ENCODE measurements at regions not wholly inside any gene's neighbourhood (a gene's known extent, or its start where the extent isn't known, plus 50 kb on each side); places are given as distances from the start of the nearest gene placed in this dataset.

DNA sequence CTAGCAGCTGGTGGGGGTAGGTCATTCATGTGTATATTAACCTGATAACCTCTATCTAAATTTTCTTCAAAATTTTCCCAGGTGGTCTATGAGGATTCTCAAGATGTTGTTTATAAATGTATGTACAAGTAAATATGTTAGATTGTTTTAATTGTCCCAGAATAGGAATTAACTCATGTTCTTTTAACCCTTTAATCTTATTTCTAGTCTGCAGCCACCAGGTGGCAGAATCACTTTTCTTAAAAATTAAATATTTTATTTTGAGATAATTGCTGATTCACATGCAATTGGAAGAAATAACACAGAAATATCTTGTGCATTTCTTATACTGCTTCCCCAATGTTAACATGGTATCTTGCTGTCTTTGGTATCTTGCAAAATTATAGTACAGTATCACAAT, 589.5 kb downstream of the ARL4A start:
- TF ChIP-seq, protein P1, sequence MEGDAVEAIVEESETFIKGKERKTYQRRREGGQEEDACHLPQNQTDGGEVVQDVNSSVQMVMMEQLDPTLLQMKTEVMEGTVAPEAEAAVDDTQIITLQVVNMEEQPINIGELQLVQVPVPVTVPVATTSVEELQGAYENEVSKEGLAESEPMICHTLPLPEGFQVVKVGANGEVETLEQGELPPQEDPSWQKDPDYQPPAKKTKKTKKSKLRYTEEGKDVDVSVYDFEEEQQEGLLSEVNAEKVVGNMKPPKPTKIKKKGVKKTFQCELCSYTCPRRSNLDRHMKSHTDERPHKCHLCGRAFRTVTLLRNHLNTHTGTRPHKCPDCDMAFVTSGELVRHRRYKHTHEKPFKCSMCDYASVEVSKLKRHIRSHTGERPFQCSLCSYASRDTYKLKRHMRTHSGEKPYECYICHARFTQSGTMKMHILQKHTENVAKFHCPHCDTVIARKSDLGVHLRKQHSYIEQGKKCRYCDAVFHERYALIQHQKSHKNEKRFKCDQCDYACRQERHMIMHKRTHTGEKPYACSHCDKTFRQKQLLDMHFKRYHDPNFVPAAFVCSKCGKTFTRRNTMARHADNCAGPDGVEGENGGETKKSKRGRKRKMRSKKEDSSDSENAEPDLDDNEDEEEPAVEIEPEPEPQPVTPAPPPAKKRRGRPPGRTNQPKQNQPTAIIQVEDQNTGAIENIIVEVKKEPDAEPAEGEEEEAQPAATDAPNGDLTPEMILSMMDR (IDR thresholded peaks at IDR 0.05): peak; percentile 78
- TF ChIP-seq ZFX (IDR thresholded peaks at IDR 0.05; ENCODE audit: borderline replicate concordance): no peak
- no peak overlapping the region for H3K27ac ChIP-seq

DNA sequence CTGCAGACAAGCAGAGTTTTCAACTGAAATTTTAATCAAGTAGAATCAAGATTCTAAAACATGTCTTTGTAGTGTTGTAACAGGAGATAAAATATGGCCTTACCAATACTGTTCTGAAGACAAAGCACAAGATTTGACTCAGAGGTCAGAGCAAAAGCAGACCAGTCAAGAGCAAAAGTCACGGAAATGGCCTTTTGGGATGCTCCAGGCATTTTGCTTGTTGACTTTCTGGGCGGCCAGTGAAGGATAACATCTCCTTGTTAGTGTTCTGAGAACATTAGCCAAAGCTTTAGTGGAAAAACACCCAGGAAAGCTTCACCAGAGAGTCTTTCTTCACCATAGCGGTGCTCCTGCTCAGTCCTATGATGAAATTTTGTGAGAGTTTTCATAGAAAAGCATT, 590.6 kb downstream of the ARL4A start:
- no peak for TF ChIP-seq ZFX (IDR thresholded peaks at IDR 0.05; ENCODE audit: borderline replicate concordance)
- TF ChIP-seq, protein P1 (IDR thresholded peaks at IDR 0.05): no peak
- peak overlapping the region; percentile 39 for H3K27ac ChIP-seq

DNA sequence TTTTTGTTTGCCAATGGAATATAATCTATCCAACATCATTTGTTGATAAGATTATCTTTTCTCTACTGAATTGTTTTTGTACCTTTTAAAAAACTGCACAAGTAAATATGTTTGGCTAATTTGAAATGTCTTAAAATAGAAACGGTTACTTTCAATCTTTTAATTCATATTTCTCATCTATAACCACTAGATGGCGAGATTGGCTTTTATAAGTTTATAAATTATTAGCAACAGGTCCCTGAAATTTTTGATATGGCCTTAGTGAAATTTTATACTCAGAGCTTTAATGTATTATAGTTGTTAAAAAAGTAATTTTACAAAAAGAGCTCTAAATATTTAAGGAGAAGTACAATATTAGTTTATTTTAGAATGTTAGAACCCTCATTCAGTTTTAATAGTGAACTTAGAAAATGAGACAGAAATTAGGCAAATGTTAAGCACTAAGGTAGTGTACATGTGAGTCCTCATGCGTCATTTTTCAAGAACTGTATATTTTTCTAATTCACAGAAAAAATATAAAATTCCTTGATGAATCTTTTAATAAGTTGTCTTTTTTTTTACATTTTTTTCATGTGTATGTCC, 592.5 kb downstream of the ARL4A start:
- TF ChIP-seq ZFX (IDR thresholded peaks at IDR 0.05; ENCODE audit: borderline replicate concordance): no peak
- TF ChIP-seq, protein P1 (IDR thresholded peaks at IDR 0.05): peak; percentile 76
- no peak overlapping the region for H3K27ac ChIP-seq

DNA sequence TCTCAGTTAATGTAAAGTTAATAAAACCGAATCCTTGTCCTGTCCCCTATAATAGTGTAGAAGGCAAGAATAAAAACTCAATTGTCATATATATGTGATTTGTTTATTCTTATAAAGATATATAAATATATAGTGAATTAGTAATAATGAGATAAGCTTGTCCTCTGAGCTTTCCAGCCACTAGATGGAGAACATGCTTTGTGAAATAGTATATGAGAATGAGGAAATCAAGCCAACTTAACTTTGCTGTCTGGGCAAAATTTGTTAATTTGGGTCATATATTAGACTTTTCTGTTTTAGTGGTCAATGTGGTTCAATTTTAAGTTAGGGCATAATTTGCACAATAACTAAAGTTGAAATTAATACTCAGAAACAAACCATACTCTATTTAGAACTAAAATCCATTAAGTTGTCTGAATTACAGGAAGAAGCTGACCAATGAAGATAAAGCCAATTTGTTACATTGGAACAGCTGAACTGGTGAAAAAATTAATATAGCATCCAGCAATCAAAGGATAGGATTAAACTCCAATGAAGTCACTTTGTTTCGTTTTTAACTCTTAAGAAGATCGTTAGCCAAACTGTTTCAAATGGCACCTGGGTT, 595.0 kb downstream of the ARL4A start:
- TF ChIP-seq, protein P1 (IDR thresholded peaks at IDR 0.05): peak; percentile 82
- no peak for TF ChIP-seq ZFX (IDR thresholded peaks at IDR 0.05; ENCODE audit: borderline replicate concordance)
- H3K27ac ChIP-seq: no peak overlapping the region

DNA sequence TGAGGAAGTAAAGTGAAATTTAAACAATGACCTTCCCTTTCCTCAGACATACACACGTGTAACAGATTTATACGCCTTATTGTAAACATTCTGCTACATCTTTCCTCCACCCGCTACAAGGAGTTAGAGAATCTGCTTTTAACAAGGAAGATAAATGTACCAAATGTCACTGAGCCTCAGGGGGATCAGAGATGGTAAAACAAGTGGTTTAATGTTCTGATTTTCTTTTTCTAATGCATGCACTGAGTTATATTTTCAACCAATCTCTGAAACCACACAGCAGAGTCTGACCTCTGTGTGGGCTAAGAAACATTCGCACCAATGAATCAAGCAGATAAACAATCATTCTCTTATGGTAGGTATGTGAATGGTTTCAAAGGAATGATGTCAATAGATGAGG, 599.5 kb downstream of the ARL4A start:
- TF ChIP-seq, protein P1 (IDR thresholded peaks at IDR 0.05): no peak
- TF ChIP-seq ZFX (IDR thresholded peaks at IDR 0.05; ENCODE audit: borderline replicate concordance): no peak
- H3K27ac ChIP-seq: no peak overlapping the region

DNA sequence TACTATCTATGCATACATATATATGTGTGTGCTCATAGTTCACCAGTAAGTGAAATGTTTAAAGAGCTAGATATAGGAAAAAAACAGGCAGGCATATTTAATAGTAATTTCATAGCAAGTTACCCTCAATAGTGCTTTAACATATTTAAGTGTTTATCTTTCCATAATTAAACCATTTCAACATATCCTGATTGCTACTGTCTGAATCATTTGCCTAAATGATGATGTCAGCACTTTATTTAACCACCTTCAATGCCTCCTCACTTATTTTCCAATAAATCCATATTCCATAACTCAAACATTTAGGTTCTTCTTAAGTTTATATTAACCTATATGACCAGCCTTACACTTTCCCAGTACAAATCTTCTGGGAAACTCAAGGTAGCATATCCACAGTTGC, 601.1 kb downstream of the ARL4A start:
- TF ChIP-seq, protein P1 (IDR thresholded peaks at IDR 0.05): no peak
- TF ChIP-seq ZFX (IDR thresholded peaks at IDR 0.05; ENCODE audit: borderline replicate concordance): no peak
- no peak overlapping the region for H3K27ac ChIP-seq

DNA sequence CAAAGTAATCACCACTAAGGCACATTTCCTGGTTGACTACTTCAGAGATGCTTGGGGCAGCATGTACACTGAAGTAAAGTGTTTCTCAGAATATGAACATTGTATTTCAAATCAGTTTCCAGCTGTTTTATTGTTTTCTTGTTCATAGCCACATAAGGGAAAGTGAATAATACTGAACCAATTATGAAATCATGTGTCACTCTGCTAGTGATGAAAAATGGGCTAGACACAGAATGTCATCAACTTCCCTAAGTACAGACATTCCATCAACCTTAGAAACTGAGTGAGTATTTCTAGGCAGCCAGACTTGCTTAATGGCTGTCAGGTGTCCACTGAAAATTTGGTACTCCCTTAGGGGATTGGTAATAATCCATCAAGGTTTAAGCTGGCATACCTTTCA, 603.5 kb downstream of the ARL4A start:
- TF ChIP-seq, protein P1 (IDR thresholded peaks at IDR 0.05): no peak
- no peak for TF ChIP-seq ZFX (IDR thresholded peaks at IDR 0.05; ENCODE audit: borderline replicate concordance)
- no peak overlapping the region for H3K27ac ChIP-seq

All from 22Rv1 (cell line).